ENCODE measurements at regions not wholly inside any gene's neighbourhood (a gene's known extent, or its start where the extent isn't known, plus 50 kb on each side); places are given as distances from the start of the nearest gene placed in this dataset.

GRCh38 chr9:3732077-3733038, 206.6 kb upstream of the RFX3 start:
- DNase-seq, result peak; percentile 16

GRCh38 chr9:3730511-3730922, 204.7 kb upstream of the RFX3 start:
- no peak for DNase-seq

GRCh38 chr9:3721096-3721495, 195.3 kb upstream of the RFX3 start:
- DNase-seq, result no peak

GRCh38 chr9:3719286-3719685, 193.5 kb upstream of the RFX3 start:
- DNase-seq, result no peak

GRCh38 chr9:3716415-3716814, 190.6 kb upstream of the RFX3 start:
- DNase-seq, result no peak

GRCh38 chr9:3708751-3709150, 182.9 kb upstream of the RFX3 start:
- no peak for DNase-seq

GRCh38 chr9:3704890-3705289, 179.1 kb upstream of the RFX3 start:
- no peak for DNase-seq

- DNase-seq, result no peak
These were observed 175.0 kb upstream of the RFX3 start for GRCh38 chr9:3700772-3701171.

- DNase-seq, result no peak
These were observed 174.1 kb upstream of the RFX3 start for GRCh38 chr9:3699883-3700282.

- no peak for DNase-seq
These were observed 172.7 kb upstream of the RFX3 start for GRCh38 chr9:3698531-3698930.

- no peak for DNase-seq
These were observed 172.3 kb upstream of the RFX3 start for GRCh38 chr9:3698076-3698475.

GRCh38 chr9:3696368-3696767, 170.6 kb upstream of the RFX3 start:
- DNase-seq, result no peak

- no peak for DNase-seq
These were observed 166.8 kb upstream of the RFX3 start for GRCh38 chr9:3692606-3693005.

GRCh38 chr9:3689555-3689954, 163.8 kb upstream of the RFX3 start:
- no peak for DNase-seq

- no peak for DNase-seq
These were observed 161.3 kb upstream of the RFX3 start for GRCh38 chr9:3687145-3687544.

GRCh38 chr9:3682186-3682585, 156.4 kb upstream of the RFX3 start:
- no peak for DNase-seq

GRCh38 chr9:3677541-3677940, 151.7 kb upstream of the RFX3 start:
- no peak for DNase-seq

- DNase-seq, result no peak
These were observed 151.0 kb upstream of the RFX3 start for GRCh38 chr9:3676766-3677165.

GRCh38 chr9:3675946-3676345, 150.1 kb upstream of the RFX3 start:
- no peak for DNase-seq

GRCh38 chr9:3674561-3674960, 148.8 kb upstream of the RFX3 start:
- DNase-seq, result no peak

GRCh38 chr9:3672399-3672798, 146.6 kb upstream of the RFX3 start:
- no peak for DNase-seq

- no peak for DNase-seq
These were observed 138.2 kb upstream of the RFX3 start for GRCh38 chr9:3664044-3664443.

GRCh38 chr9:3662671-3663070, 136.9 kb upstream of the RFX3 start:
- DNase-seq, result no peak

GRCh38 chr9:3660936-3661335, 135.1 kb upstream of the RFX3 start:
- DNase-seq, result no peak

GRCh38 chr9:3659647-3660046, 133.8 kb upstream of the RFX3 start:
- DNase-seq, result no peak
